ENCODE measurements at regions not wholly inside any gene's neighbourhood (a gene's known extent, or its start where the extent isn't known, plus 50 kb on each side); places are given as distances from the start of the nearest gene placed in this dataset.

DNA sequence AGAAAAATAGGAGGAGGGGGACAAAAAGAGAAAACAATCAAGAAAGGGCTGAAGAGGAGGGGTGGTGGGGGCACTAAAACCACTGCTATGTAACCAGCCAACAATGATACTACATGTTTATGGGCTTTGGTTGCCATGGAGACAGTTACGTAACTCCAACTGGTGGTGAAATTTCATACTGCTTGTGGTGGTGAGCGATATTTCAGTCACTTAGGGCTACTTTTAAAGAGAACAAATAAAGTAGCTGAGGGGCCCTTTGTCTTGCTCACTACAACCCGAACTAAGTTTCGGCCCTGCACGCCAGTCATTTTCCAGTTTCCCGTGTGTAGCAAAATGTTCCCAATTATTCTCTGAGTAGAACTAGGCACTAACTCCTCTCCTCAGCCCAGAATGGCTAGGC lies 275.2 kb upstream of the EDA2R start:
- TF ChIP-seq CTCF (IDR thresholded peaks at IDR 0.05; ENCODE audit: poor library complexity, severe bottlenecking) (no peak), SMC3 (conservative IDR thresholded peaks at IDR 0.05; ENCODE audit: poor library complexity) (no peak), RAD21 (conservative IDR thresholded peaks at IDR 0.05) (no peak), POLR2AphosphoS5 (IDR thresholded peaks at IDR 0.05) (no peak), TAF1 (IDR thresholded peaks at IDR 0.05; ENCODE audit: low read depth) (no peak)

All from neural cell (in vitro differentiated cells).